ENCODE measurements at regions not wholly inside any gene's neighbourhood (a gene's known extent, or its start where the extent isn't known, plus 50 kb on each side); places are given as distances from the start of the nearest gene placed in this dataset.

DNA sequence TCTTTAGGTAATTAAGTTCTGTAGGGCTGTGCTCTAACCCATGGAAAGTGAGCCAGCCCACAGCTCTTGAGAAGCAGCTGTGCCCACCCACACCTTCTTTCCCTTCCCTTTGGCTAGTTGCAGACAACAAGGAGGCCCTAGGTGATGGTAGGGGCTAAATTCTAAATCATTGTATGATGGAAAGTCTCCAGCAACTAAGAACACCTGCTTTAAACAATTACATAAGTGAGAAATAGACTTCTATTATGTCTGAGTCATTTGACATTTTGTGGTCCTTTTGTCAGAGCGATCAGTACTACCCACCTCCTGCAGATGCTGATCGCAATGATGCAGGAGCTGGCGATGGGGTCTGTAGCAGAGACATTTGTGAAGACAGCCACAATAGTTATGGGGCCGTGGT, 79.6 kb downstream of the TEX51 start:
- TF ChIP-seq, protein P1, sequence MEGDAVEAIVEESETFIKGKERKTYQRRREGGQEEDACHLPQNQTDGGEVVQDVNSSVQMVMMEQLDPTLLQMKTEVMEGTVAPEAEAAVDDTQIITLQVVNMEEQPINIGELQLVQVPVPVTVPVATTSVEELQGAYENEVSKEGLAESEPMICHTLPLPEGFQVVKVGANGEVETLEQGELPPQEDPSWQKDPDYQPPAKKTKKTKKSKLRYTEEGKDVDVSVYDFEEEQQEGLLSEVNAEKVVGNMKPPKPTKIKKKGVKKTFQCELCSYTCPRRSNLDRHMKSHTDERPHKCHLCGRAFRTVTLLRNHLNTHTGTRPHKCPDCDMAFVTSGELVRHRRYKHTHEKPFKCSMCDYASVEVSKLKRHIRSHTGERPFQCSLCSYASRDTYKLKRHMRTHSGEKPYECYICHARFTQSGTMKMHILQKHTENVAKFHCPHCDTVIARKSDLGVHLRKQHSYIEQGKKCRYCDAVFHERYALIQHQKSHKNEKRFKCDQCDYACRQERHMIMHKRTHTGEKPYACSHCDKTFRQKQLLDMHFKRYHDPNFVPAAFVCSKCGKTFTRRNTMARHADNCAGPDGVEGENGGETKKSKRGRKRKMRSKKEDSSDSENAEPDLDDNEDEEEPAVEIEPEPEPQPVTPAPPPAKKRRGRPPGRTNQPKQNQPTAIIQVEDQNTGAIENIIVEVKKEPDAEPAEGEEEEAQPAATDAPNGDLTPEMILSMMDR (IDR thresholded peaks at IDR 0.05; ENCODE audit: poor library complexity, severe bottlenecking) = no peak
- TF ChIP-seq EZH2 (IDR thresholded peaks at IDR 0.05; ENCODE audit: borderline replicate concordance, insufficient read depth, low read length, poor library complexity, severe bottlenecking) (no peak), RAD21 (conservative IDR thresholded peaks at IDR 0.05) (no peak), MXI1 (conservative IDR thresholded peaks at IDR 0.05; ENCODE audit: poor library complexity, severe bottlenecking) (no peak), POLR2AphosphoS5 (IDR thresholded peaks at IDR 0.05) (no peak), EP300 (conservative IDR thresholded peaks at IDR 0.05; ENCODE audit: poor library complexity, severe bottlenecking) (no peak)

Data from neural cell (in vitro differentiated cells).